Astrocyte (in vitro differentiated cells and primary cell): ENCODE measurements at regions not wholly inside any gene's neighbourhood (a gene's known extent, or its start where the extent isn't known, plus 50 kb on each side); places are given as distances from the start of the nearest gene placed in this dataset.

Experiments
- DNase-seq: peaks from one replicate; pipeline ENCODE4 v3.0.0-alpha.2; 2010; ENCODE audit warnings: low read depth
- FAIRE-seq: peaks from 2 replicates; lab custom pipeline; 2011; peaks lifted over from hg19 to GRCh38; lab: Jason Lieb, UNC
- H2AFZ ChIP-seq: 2 replicates; pipeline ENCODE4 v1.6.0; 2012; ENCODE audit warnings: low read depth, low read length, inconsistent platforms
- H3K27ac ChIP-seq: 2 replicates; pipeline ENCODE4 v1.5.1; 2011; ENCODE audit warnings: low read depth, low read length, inconsistent platforms
- H3K27me3 ChIP-seq: 2 replicates; pipeline ENCODE4 v1.6.0; 2011; ENCODE audit warnings: low read length, inconsistent platforms; ENCODE audit not compliant: insufficient read depth
- H3K36me3 ChIP-seq: 2 replicates; pipeline ENCODE4 v1.5.1; 2011; ENCODE audit warnings: low read length, inconsistent platforms; ENCODE audit not compliant: insufficient read depth
- H3K4me1 ChIP-seq: 2 replicates; pipeline ENCODE4 v1.5.1; 2011; ENCODE audit warnings: low read length, inconsistent platforms; ENCODE audit not compliant: insufficient read depth
- H3K4me2 ChIP-seq: 2 replicates; pipeline ENCODE4 v1.6.0; 2012; ENCODE audit warnings: low read length, inconsistent platforms
- H3K4me3 ChIP-seq: 2 replicates; pipeline ENCODE4 v1.5.1; 2011; ENCODE audit warnings: low read depth, mild to moderate bottlenecking, low read length, inconsistent platforms; ENCODE audit not compliant: insufficient read depth
- H3K79me2 ChIP-seq: 2 replicates; pipeline ENCODE4 v1.6.0; 2012; ENCODE audit warnings: mild to moderate bottlenecking, low read length, inconsistent platforms; ENCODE audit not compliant: insufficient read depth
- H3K9ac ChIP-seq: 2 replicates; pipeline ENCODE4 v1.6.0; 2012; ENCODE audit warnings: mild to moderate bottlenecking, low read length, inconsistent platforms
- H3K9me3 ChIP-seq: 2 replicates; pipeline ENCODE4 v1.5.1; 2012; ENCODE audit warnings: low read depth, mild to moderate bottlenecking, low read length, inconsistent platforms; ENCODE audit not compliant: insufficient read depth
- H4K20me1 ChIP-seq: 2 replicates; pipeline ENCODE4 v1.6.0; 2012; ENCODE audit warnings: low read length, inconsistent platforms; ENCODE audit not compliant: insufficient read depth
- H3K27ac Mint-ChIP-seq: one replicate; pipeline ENCODE4 v1.8.0; 2021; ENCODE audit warnings: mild to moderate bottlenecking, mixed read lengths; ENCODE audit not compliant: unreplicated experiment
- H3K27me3 Mint-ChIP-seq: one replicate; pipeline ENCODE4 v1.8.0; 2021; ENCODE audit warnings: low read depth, mixed read lengths; ENCODE audit not compliant: unreplicated experiment
- H3K36me3 Mint-ChIP-seq: one replicate; pipeline ENCODE4 v1.8.0; 2021; ENCODE audit warnings: low read depth, mixed read lengths; ENCODE audit not compliant: unreplicated experiment
- H3K4me1 Mint-ChIP-seq: one replicate; pipeline ENCODE4 v1.8.0; 2021; ENCODE audit warnings: low read depth, mixed read lengths; ENCODE audit not compliant: unreplicated experiment
- H3K4me3 Mint-ChIP-seq: one replicate; pipeline ENCODE4 v1.8.0; 2021; ENCODE audit warnings: mild to moderate bottlenecking, moderate library complexity, mixed read lengths; ENCODE audit not compliant: unreplicated experiment
- H3K9me3 Mint-ChIP-seq: one replicate; pipeline ENCODE4 v1.8.0; 2021; ENCODE audit warnings: mild to moderate bottlenecking, mixed read lengths; ENCODE audit not compliant: unreplicated experiment
- CTCF ChIP-seq: IDR thresholded peaks from 2 replicates; pipeline ENCODE4 v1.5.1; 2011; ENCODE audit warnings: low read depth, mild to moderate bottlenecking, inconsistent platforms, low read length, moderate library complexity; ENCODE audit not compliant: insufficient read depth
- EZH2 ChIP-seq: IDR thresholded peaks from 2 replicates; pipeline ENCODE4 v1.6.1; 2012; ENCODE audit warnings: mild to moderate bottlenecking, low read length, inconsistent platforms; ENCODE audit not compliant: insufficient read depth

GRCh38 chr13:103638706-103639105, 572.5 kb upstream of the SLC10A2 start:
- TF ChIP-seq CTCF (no peak), EZH2 (no peak)
- no peaks in the 10 kb centered on the region for H3K79me2 ChIP-seq
- no peak overlapping the region for H3K9ac ChIP-seq
- Mint-ChIP-seq H3K27ac (no peak overlapping the region), H3K27me3 (no peaks in the 10 kb centered on the region), H3K9me3 (no peaks in the 10 kb centered on the region), H3K4me3 (no peak overlapping the region), H3K4me1 (peaks cover 8% of the 10 kb centered on the region), H3K36me3 (no peaks in the 10 kb centered on the region)
- FAIRE-seq (no peak), DNase-seq (no peak)
- H2AFZ ChIP-seq: no peak overlapping the region
- no peaks in the 10 kb centered on the region for H3K9me3 ChIP-seq
- no peaks in the 10 kb centered on the region for H3K36me3 ChIP-seq
- H3K4me2 ChIP-seq: no peak overlapping the region
- H3K4me1 ChIP-seq: no peaks in the 10 kb centered on the region
- no peak overlapping the region for H3K27ac ChIP-seq
- H4K20me1 ChIP-seq: no peaks in the 10 kb centered on the region
- no peak overlapping the region for H3K4me3 ChIP-seq
- no peaks in the 10 kb centered on the region for H3K27me3 ChIP-seq

- Histone ChIP-seq H3K79me2 (no peaks in the 10 kb centered on the region), H3K4me3 (no peak overlapping the region), H3K36me3 (no peaks in the 10 kb centered on the region), H3K9ac (no peak overlapping the region), H2AFZ (no peak overlapping the region), H3K27me3 (no peaks in the 10 kb centered on the region), H4K20me1 (no peaks in the 10 kb centered on the region), H3K9me3 (no peaks in the 10 kb centered on the region), H3K27ac (no peak overlapping the region), H3K4me2 (no peak overlapping the region), H3K4me1 (no peaks in the 10 kb centered on the region)
- DNase-seq (no peak), FAIRE-seq (no peak)
- Mint-ChIP-seq H3K4me3 (no peak overlapping the region), H3K36me3 (no peaks in the 10 kb centered on the region), H3K9me3 (no peaks in the 10 kb centered on the region), H3K4me1 (no peaks in the 10 kb centered on the region), H3K27me3 (no peaks in the 10 kb centered on the region), H3K27ac (no peak overlapping the region)
- no peak for TF ChIP-seq CTCF
- TF ChIP-seq EZH2: no peak
Measured at GRCh38 chr13:103634066-103634465, 567.8 kb upstream of the SLC10A2 start.

- Mint-ChIP-seq H3K36me3 (no peaks in the 10 kb centered on the region), H3K4me1 (no peaks in the 10 kb centered on the region), H3K9me3 (no peaks in the 10 kb centered on the region), H3K4me3 (no peak overlapping the region), H3K27ac (no peak overlapping the region), H3K27me3 (no peaks in the 10 kb centered on the region)
- Histone ChIP-seq H3K36me3 (no peaks in the 10 kb centered on the region), H3K27ac (no peak overlapping the region), H3K4me1 (no peaks in the 10 kb centered on the region), H3K9ac (no peak overlapping the region), H3K4me3 (no peak overlapping the region), H3K27me3 (no peaks in the 10 kb centered on the region), H3K79me2 (no peaks in the 10 kb centered on the region), H3K4me2 (no peak overlapping the region), H4K20me1 (no peaks in the 10 kb centered on the region), H2AFZ (no peak overlapping the region), H3K9me3 (no peaks in the 10 kb centered on the region)
- FAIRE-seq (no peak), DNase-seq (no peak)
- no peak for TF ChIP-seq EZH2
- TF ChIP-seq CTCF: no peak
Measured at GRCh38 chr13:103625194-103625593, 559.0 kb upstream of the SLC10A2 start.
